Neural cell (in vitro differentiated cells): ENCODE measurements at regions not wholly inside any gene's neighbourhood (a gene's known extent, or its start where the extent isn't known, plus 50 kb on each side); places are given as distances from the start of the nearest gene placed in this dataset.

Source experiments
- H2AFZ ChIP-seq: fragments of 200-600, 300-800 bp; sonication (generic), shearing (Covaris generic); 2 replicates; pipeline ENCODE4 v1.6.0; 2014; ENCODE audit warnings: low read depth, mild to moderate bottlenecking, antibody characterized with exemption, low read length, moderate library complexity
- H3F3A ChIP-seq: fragments of 200-600 bp; shearing (Covaris generic); 2 replicates; pipeline ENCODE4 v1.6.1; 2016; ENCODE audit warnings: mild to moderate bottlenecking, moderate library complexity, mixed read lengths, antibody characterized with exemption, low read length; ENCODE audit not compliant: insufficient read depth, poor library complexity, severe bottlenecking
- H3K27ac ChIP-seq: fragments of 200-600, 300-800 bp; sonication (generic), shearing (Covaris generic); 2 replicates; pipeline ENCODE4 v1.5.1; 2014; ENCODE audit warnings: mild to moderate bottlenecking, low read length, moderate library complexity
- H3K27me3 ChIP-seq: fragments of 300-800, 200-600 bp; sonication (generic), shearing (Covaris generic); 2 replicates; pipeline ENCODE4 v1.6.0; 2014; ENCODE audit warnings: mild to moderate bottlenecking, low read depth, low read length, moderate library complexity; ENCODE audit not compliant: insufficient read depth
- H3K36me3 ChIP-seq: fragments of 300-800, 200-600 bp; sonication (generic), shearing (Covaris generic); 2 replicates; pipeline ENCODE4 v1.5.1; 2014; ENCODE audit warnings: mild to moderate bottlenecking, antibody characterized with exemption, low read length, moderate library complexity; ENCODE audit not compliant: insufficient read depth
- H3K4me2 ChIP-seq: fragments of 300-800, 200-600 bp; sonication (generic), shearing (Covaris generic); 2 replicates; pipeline ENCODE4 v1.6.0; 2014; ENCODE audit warnings: mild to moderate bottlenecking, low read length
- H3K4me3 ChIP-seq: fragments of 300-800, 200-600 bp; sonication (generic), shearing (Covaris generic); 2 replicates; pipeline ENCODE4 v1.5.1; 2014; ENCODE audit warnings: mild to moderate bottlenecking, low read length, moderate library complexity
- H3K79me2 ChIP-seq: fragments of 200-600 bp; shearing (Covaris generic); replicated peaks from 2 replicates; pipeline ENCODE4 v1.6.0; 2014; ENCODE audit warnings: mild to moderate bottlenecking, low read length, moderate library complexity; ENCODE audit not compliant: insufficient read depth
- H3K9ac ChIP-seq: fragments of 300-800, 200-600 bp; sonication (generic), shearing (Covaris generic); 2 replicates; pipeline ENCODE4 v1.6.1; 2016; ENCODE audit warnings: mild to moderate bottlenecking, low read length, mixed read lengths
- H3K9me2 ChIP-seq: fragments of 200-600 bp; shearing (Covaris generic); 2 replicates; pipeline ENCODE4 v1.6.1; 2016; ENCODE audit warnings: mild to moderate bottlenecking, low read length, mixed read lengths; ENCODE audit not compliant: insufficient read depth
- H3K9me3 ChIP-seq: fragments of 200-600, 300-800 bp; sonication (generic), shearing (Covaris generic); 2 replicates; pipeline ENCODE4 v1.6.1; 2016; ENCODE audit warnings: mild to moderate bottlenecking, mixed run types, low read length, moderate library complexity, mixed read lengths
- H4K20me1 ChIP-seq: fragments of 200-600 bp; shearing (Covaris generic); 2 replicates; pipeline ENCODE4 v1.6.1; 2016; ENCODE audit warnings: mild to moderate bottlenecking, mixed run types; ENCODE audit not compliant: insufficient read depth
- CTCF ChIP-seq: fragments of 450-650 bp; IDR thresholded peaks from 2 replicates; pipeline ENCODE4 v1.5.1; 2014; ENCODE audit warnings: antibody characterized with exemption, mild to moderate bottlenecking, moderate library complexity; ENCODE audit not compliant: poor library complexity, severe bottlenecking
- EP300 ChIP-seq: fragments of 450-650 bp; conservative IDR thresholded peaks from 2 replicates; pipeline ENCODE4 v1.6.1; 2014; ENCODE audit warnings: antibody characterized with exemption, mild to moderate bottlenecking, moderate library complexity; ENCODE audit not compliant: poor library complexity, severe bottlenecking
- EZH2 ChIP-seq: fragments of 200-600, 300-800 bp; shearing (Covaris generic), sonication (generic); IDR thresholded peaks from 2 replicates; pipeline ENCODE4 v1.6.1; 2014; ENCODE audit warnings: antibody characterized with exemption, low read length, borderline replicate concordance, mild to moderate bottlenecking; ENCODE audit not compliant: insufficient read depth, poor library complexity, severe bottlenecking
- MXI1 ChIP-seq: fragments of 450-650 bp; conservative IDR thresholded peaks from 2 replicates; pipeline ENCODE4 v1.6.1; 2014; ENCODE audit warnings: antibody characterized with exemption, mild to moderate bottlenecking; ENCODE audit not compliant: poor library complexity, severe bottlenecking
- POLR2AphosphoS5 ChIP-seq: IDR thresholded peaks from 2 replicates; pipeline ENCODE4 v1.6.1; 2012
- RAD21 ChIP-seq: fragments of 450-650 bp; conservative IDR thresholded peaks from 2 replicates; pipeline ENCODE4 v1.6.1; 2014; ENCODE audit warnings: antibody characterized with exemption, mild to moderate bottlenecking, moderate library complexity
- REST ChIP-seq: IDR thresholded peaks from 2 replicates; pipeline ENCODE4 v1.6.1; 2012; ENCODE audit warnings: borderline replicate concordance
- SMC3 ChIP-seq: fragments of 450-650 bp; conservative IDR thresholded peaks from 2 replicates; pipeline ENCODE4 v1.6.1; 2014; ENCODE audit warnings: antibody characterized with exemption, mild to moderate bottlenecking, moderate library complexity; ENCODE audit not compliant: poor library complexity
- TAF1 ChIP-seq: IDR thresholded peaks from 2 replicates; pipeline ENCODE4 v1.6.1; 2012; ENCODE audit warnings: low read depth

GRCh38 chr6:115468272-115469005 lies 592.3 kb downstream of the FRK start:
- H2AFZ ChIP-seq: no peak overlapping the region
- TF ChIP-seq CTCF: no peak
- TF ChIP-seq REST: no peak
- TF ChIP-seq SMC3: no peak
- TF ChIP-seq POLR2AphosphoS5: no peak
- no peak for TF ChIP-seq TAF1
- TF ChIP-seq MXI1: no peak
- no peak overlapping the region for H3K27ac ChIP-seq

GRCh38 chr6:115467726-115468125 lies 593.0 kb downstream of the FRK start:
- Histone ChIP-seq H3K9me3 (no peaks in the 10 kb centered on the region), H2AFZ (no peak overlapping the region), H3K79me2 (no peaks in the 10 kb centered on the region), H3K36me3 (no peaks in the 10 kb centered on the region), H3F3A (no peaks in the 10 kb centered on the region), H3K27me3 (no peaks in the 10 kb centered on the region), H3K4me3 (no peak overlapping the region), H3K9me2 (no peaks in the 10 kb centered on the region), H3K9ac (no peak overlapping the region), H3K27ac (no peak overlapping the region), H4K20me1 (no peaks in the 10 kb centered on the region), H3K4me2 (no peak overlapping the region)
- no peak for TF ChIP-seq POLR2AphosphoS5
- TF ChIP-seq REST: no peak
- TF ChIP-seq CTCF: no peak
- TF ChIP-seq EP300: no peak
- TF ChIP-seq RAD21: no peak
- no peak for TF ChIP-seq TAF1
- TF ChIP-seq MXI1: no peak
- TF ChIP-seq EZH2: no peak
- TF ChIP-seq SMC3: no peak

More at GRCh38 chr6:115468272-115469005, 592.3 kb downstream of the FRK start:
- no peaks in the 10 kb centered on the region for H4K20me1 ChIP-seq
- H3K27me3 ChIP-seq: no peaks in the 10 kb centered on the region
- no peaks in the 10 kb centered on the region for H3K9me2 ChIP-seq
- H3K4me2 ChIP-seq: no peak overlapping the region
- no peaks in the 10 kb centered on the region for H3K9me3 ChIP-seq
- no peaks in the 10 kb centered on the region for H3F3A ChIP-seq
- no peak overlapping the region for H3K4me3 ChIP-seq
- H3K79me2 ChIP-seq: no peaks in the 10 kb centered on the region
- no peaks in the 10 kb centered on the region for H3K36me3 ChIP-seq
- H3K9ac ChIP-seq: no peak overlapping the region
